ENCODE measurements at regions not wholly inside any gene's neighbourhood (a gene's known extent, or its start where the extent isn't known, plus 50 kb on each side); places are given as distances from the start of the nearest gene placed in this dataset.

DNA sequence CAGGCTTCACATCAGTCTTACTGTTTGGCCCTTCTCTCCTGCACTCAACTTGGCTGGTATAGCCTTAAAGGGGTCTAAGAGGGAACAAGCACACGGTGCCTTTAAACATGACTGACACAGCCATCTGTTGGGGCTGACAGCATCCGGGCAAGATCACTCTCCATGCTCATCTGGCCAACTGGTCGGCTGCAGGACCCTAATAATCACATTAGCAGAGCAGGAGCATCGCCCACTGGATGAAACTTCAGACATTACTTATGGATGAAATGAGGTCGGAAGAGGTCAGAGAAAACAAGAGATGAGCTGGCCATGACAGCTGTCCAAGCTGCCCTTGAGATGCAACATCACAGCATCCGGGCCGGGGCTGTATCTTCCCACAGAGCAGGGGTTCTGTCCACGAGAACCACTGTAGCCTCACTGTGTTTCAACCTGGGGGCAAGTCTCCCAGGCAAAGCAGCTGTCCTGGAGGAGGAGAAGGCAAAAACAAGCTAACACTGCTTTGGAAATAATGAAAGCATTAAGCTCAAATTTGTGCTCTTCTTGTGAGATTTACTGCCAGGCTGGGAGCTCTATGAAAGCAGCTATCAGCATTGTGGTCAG, 94.4 kb upstream of the TTC29 start:
- no peak overlapping the region for H3K4me3 ChIP-seq (ENCODE audit: low read length)
- no peaks in the 10 kb centered on the region for H3K36me3 ChIP-seq (ENCODE audit: insufficient read depth, low read length)
- ChIA-PET POLR2A (no interaction called here), CTCF (no interaction called here)
- H3K9me3 ChIP-seq (ENCODE audit: control insufficient read depth in 1 of 2, insufficient read depth in 1 of 2, low read length in 2 of 2): no peaks in the 10 kb centered on the region
- H3K27me3 ChIP-seq (ENCODE audit: control insufficient read depth in 1 of 2, insufficient read depth in 2 of 2, low read length in 2 of 2): peaks cover 4 to 10% of the 10 kb centered on the region in 2 experiments
- Mint-ChIP-seq H3K9me3 (no peaks in the 10 kb centered on the region), H3K27me3 (peaks cover 65% of the 10 kb centered on the region), H3K4me1 (ENCODE audit: low read depth) (no peaks in the 10 kb centered on the region), H3K27ac (no peak overlapping the region), H3K36me3 (ENCODE audit: low read depth) (no peaks in the 10 kb centered on the region), H3K4me3 (no peak overlapping the region)
- no peak overlapping the region for H3K27ac ChIP-seq (ENCODE audit: low read depth in 1 of 2, low read length in 2 of 2)
- no peaks in the 10 kb centered on the region for H3K4me1 ChIP-seq (ENCODE audit: insufficient read depth, low read length)
- DNase-seq: no peak
- intact Hi-C loops (cut with DNase I, micrococcal nuclease): no loop called here
- TF ChIP-seq, protein P1, sequence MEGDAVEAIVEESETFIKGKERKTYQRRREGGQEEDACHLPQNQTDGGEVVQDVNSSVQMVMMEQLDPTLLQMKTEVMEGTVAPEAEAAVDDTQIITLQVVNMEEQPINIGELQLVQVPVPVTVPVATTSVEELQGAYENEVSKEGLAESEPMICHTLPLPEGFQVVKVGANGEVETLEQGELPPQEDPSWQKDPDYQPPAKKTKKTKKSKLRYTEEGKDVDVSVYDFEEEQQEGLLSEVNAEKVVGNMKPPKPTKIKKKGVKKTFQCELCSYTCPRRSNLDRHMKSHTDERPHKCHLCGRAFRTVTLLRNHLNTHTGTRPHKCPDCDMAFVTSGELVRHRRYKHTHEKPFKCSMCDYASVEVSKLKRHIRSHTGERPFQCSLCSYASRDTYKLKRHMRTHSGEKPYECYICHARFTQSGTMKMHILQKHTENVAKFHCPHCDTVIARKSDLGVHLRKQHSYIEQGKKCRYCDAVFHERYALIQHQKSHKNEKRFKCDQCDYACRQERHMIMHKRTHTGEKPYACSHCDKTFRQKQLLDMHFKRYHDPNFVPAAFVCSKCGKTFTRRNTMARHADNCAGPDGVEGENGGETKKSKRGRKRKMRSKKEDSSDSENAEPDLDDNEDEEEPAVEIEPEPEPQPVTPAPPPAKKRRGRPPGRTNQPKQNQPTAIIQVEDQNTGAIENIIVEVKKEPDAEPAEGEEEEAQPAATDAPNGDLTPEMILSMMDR (IDR thresholded peaks at IDR 0.05): no peak
- ATAC-seq (ENCODE audit: poor library complexity): no peak

DNA sequence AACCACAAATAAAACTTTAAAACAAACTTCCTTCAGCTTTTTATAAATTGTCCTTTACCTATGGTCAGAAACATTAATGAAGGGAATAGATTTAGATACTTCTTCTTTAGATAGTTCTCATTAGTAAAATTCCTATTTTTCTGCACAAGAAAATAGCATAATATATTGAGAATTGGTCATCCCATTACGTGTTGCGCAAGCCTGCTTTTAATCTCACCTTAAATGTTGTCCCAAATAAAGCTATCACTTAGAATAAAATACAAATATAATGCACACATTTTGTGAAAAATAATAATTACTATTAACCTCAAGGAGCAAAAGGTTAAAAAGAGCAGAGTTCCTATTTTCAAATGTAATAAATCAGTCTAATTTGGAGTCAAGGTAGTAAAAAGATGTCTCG, 95.2 kb upstream of the TTC29 start:
- Mint-ChIP-seq H3K9me3 (no peaks in the 10 kb centered on the region), H3K27me3 (peaks cover 68% of the 10 kb centered on the region)

DNA sequence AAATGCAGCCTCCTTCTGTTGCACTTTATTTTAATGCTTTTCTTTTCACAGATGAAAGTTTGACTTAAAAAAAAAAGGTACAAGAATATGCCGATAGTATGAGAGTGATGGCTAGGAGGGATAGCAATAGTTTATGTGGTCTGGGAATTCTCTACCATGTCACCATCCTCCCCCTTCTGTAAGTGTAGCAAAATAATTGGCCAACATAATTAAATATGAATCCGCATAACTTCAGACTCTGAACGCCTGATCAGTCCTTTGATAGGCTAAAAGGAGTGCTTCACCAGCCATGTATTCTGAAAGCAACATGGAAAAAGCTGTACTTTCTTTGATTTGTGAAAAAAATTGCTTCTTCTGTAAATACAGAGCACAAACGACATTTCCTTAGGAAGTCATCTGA, 95.7 kb upstream of the TTC29 start:
- Mint-ChIP-seq H3K4me3 (no peak overlapping the region), H3K27ac (no peak overlapping the region), H3K4me1 (ENCODE audit: low read depth) (no peaks in the 10 kb centered on the region), H3K36me3 (ENCODE audit: low read depth) (no peaks in the 10 kb centered on the region), H3K27me3 (peaks cover 67% of the 10 kb centered on the region), H3K9me3 (no peaks in the 10 kb centered on the region)
- intact Hi-C loops (cut with DNase I, micrococcal nuclease): no loop called here
- TF ChIP-seq, protein P1 (IDR thresholded peaks at IDR 0.05): no peak
- Histone ChIP-seq H3K36me3 (ENCODE audit: insufficient read depth, low read length) (no peaks in the 10 kb centered on the region), H3K4me3 (ENCODE audit: low read length) (no peak overlapping the region), H3K9me3 (ENCODE audit: control insufficient read depth in 1 of 2, insufficient read depth in 1 of 2, low read length in 2 of 2) (no peaks in the 10 kb centered on the region), H3K27me3 (ENCODE audit: control insufficient read depth in 1 of 2, insufficient read depth in 2 of 2, low read length in 2 of 2) (peaks cover 4 to 10% of the 10 kb centered on the region in 2 experiments), H3K4me1 (ENCODE audit: insufficient read depth, low read length) (no peaks in the 10 kb centered on the region), H3K27ac (ENCODE audit: low read depth in 1 of 2, low read length in 2 of 2) (no peak overlapping the region)
- CTCF ChIA-PET: no interaction called here
- POLR2A ChIA-PET: no interaction called here
- no peak for ATAC-seq (ENCODE audit: poor library complexity)
- DNase-seq: no peak

More for the DNA sequence above, 95.2 kb upstream of the TTC29 start:
- DNase-seq (no peak), ATAC-seq (ENCODE audit: poor library complexity) (no peak)
- H3K4me1 ChIP-seq (ENCODE audit: insufficient read depth, low read length): no peaks in the 10 kb centered on the region
- ChIA-PET POLR2A (interaction anchor here (0.6 kb wide), 1 partner anchor 1102 kb away, joined by 3 read pairs; no protein-coding TSS in a partner anchor), CTCF (no interaction called here)
- no peaks in the 10 kb centered on the region for H3K36me3 ChIP-seq (ENCODE audit: insufficient read depth, low read length)
- Mint-ChIP-seq H3K4me3 (no peak overlapping the region), H3K27ac (no peak overlapping the region), H3K36me3 (ENCODE audit: low read depth) (no peaks in the 10 kb centered on the region), H3K4me1 (ENCODE audit: low read depth) (no peaks in the 10 kb centered on the region)
- TF ChIP-seq, protein P1 (IDR thresholded peaks at IDR 0.05): no peak
- no peaks in the 10 kb centered on the region for H3K9me3 ChIP-seq (ENCODE audit: control insufficient read depth in 1 of 2, insufficient read depth in 1 of 2, low read length in 2 of 2)
- H3K27me3 ChIP-seq (ENCODE audit: control insufficient read depth in 1 of 2, insufficient read depth in 2 of 2, low read length in 2 of 2): peaks cover 4 to 10% of the 10 kb centered on the region in 2 experiments
- H3K27ac ChIP-seq (ENCODE audit: low read depth in 1 of 2, low read length in 2 of 2): no peak overlapping the region
- intact Hi-C loops (cut with DNase I, micrococcal nuclease): no loop called here
- no peak overlapping the region for H3K4me3 ChIP-seq (ENCODE audit: low read length)
